ENCODE measurements at regions not wholly inside any gene's neighbourhood (a gene's known extent, or its start where the extent isn't known, plus 50 kb on each side); places are given as distances from the start of the nearest gene placed in this dataset.

GRCh38 chr21:43331962-43332828, 94.7 kb downstream of the SIK1 start:
- TF ChIP-seq EZH2 (IDR thresholded peaks at IDR 0.05), result no peak
- no peak for TF ChIP-seq POLR2AphosphoS5 (IDR thresholded peaks at IDR 0.05; ENCODE audit: borderline replicate concordance, low read depth, low read length)

All from SK-N-MC (cell line).